Right lobe of liver (tissue), 6 donors: ENCODE measurements at regions not wholly inside any gene's neighbourhood (a gene's known extent, or its start where the extent isn't known, plus 50 kb on each side); places are given as distances from the start of the nearest gene placed in this dataset.

Experiments used
- ATAC-seq, 4 donors: fragments of 200-7000 bp; cut with Tn5 transposase; one replicate each; pipeline ENCODE4 v1.9.1; 2020; ENCODE audit warnings: mild to moderate bottlenecking in 4 of 4, moderate library complexity in 4 of 4
- DNase-seq, 3 donors: peaks; one replicate each; pipeline ENCODE4 v3.0.0-alpha.2; 2020
- H3K27ac ChIP-seq, 3 donors: fragments of 200-600 bp; one replicate each; pipeline ENCODE4 v1.8.0; 2022
- H3K27me3 ChIP-seq, 2 donors: fragments of 200-600 bp; one replicate each; pipeline ENCODE4 v1.8.0; 2022
- H3K36me3 ChIP-seq, 4 donors: fragments of 200-600 bp; sonication (generic) in 1 of 4; one replicate each; pipeline versions ENCODE4 v1.5.1 to v1.8.0; 2017 to 2022; ENCODE audit warnings: control low read depth in 1 of 4
- H3K4me1 ChIP-seq, 4 donors: fragments of 200-600 bp; sonication (generic) in 1 of 4; one replicate each; pipeline versions ENCODE4 v1.5.1 to v1.8.0; 2017 to 2022; ENCODE audit warnings: control low read depth in 1 of 4
- H3K4me3 ChIP-seq, 3 donors: fragments of 200-600 bp; one replicate each; pipeline ENCODE4 v1.8.0; 2022
- H3K9me3 ChIP-seq, 4 donors: fragments of 200-600 bp; sonication (generic) in 1 of 4; one replicate each; pipeline versions ENCODE4 v1.5.1 to v1.8.0; 2017 to 2022; ENCODE audit warnings: control low read depth in 1 of 4
- CTCF ChIP-seq, 4 donors: fragments of 200-600 bp in 3 of 4; fragments of 450-650 bp in 1 of 4; IDR thresholded peaks; one replicate each; pipeline versions ENCODE4 v1.5.1 to v1.8.0; 2016 to 2022; ENCODE audit warnings: antibody characterized with exemption in 4 of 4, mild to moderate bottlenecking in 2 of 4
- POLR2A ChIP-seq: fragments of 450-650 bp; IDR thresholded peaks from one replicate; pipeline ENCODE4 v1.6.1; 2017; ENCODE audit warnings: antibody characterized with exemption, mild to moderate bottlenecking
- WGBS: methylation state at CpG from one replicate; pipeline ENCODE4 v1.1.6; 2018; ENCODE audit warnings: low coverage, low lambda C conversion rate; ENCODE audit not compliant: insufficient coverage; ENCODE audit errors: missing lambda C conversion rate; 5-methylcytosine and 5-hydroxymethylcytosine counted together
- intact Hi-C, 2 donors: fragments of 100-400 bp; cut with DNase I; formaldehyde crosslinking; loops; one replicate each; pipeline versions ENCODE4 v1.11.2 to v1.14.1; 2022
- donor health status: DM: no; HTN: yes; CAD: no.
- donor health status: DM: no; HTN: no; CAD: no.
- donor health status: DM: no; HTN: no; CAD: no.
- donor health status: DM: no; HTN: yes; CAD: no.
- donor health status: DM: no; HTN: yes; CAD: no.

GRCh38 chr20:20933142-20933958 is 172.8 kb downstream of the LINC00237 start:
- no peak overlapping the region for H3K4me3 ChIP-seq
- 72% methylated on average over 16 of the region's 19 CpGs for WGBS
- no peaks in the 10 kb centered on the region for H3K27me3 ChIP-seq
- TF ChIP-seq POLR2A (no peak), CTCF (IDR thresholded peaks at IDR 0.05) (no peak)
- ATAC-seq (no peak), DNase-seq (no peak)
- H3K9me3 ChIP-seq: no peaks in the 10 kb centered on the region
- H3K27ac ChIP-seq: no peak overlapping the region
- intact Hi-C loops: no loop called here
- H3K36me3 ChIP-seq: no peaks in the 10 kb centered on the region
- H3K4me1 ChIP-seq: no peaks in the 10 kb centered on the region

DNA sequence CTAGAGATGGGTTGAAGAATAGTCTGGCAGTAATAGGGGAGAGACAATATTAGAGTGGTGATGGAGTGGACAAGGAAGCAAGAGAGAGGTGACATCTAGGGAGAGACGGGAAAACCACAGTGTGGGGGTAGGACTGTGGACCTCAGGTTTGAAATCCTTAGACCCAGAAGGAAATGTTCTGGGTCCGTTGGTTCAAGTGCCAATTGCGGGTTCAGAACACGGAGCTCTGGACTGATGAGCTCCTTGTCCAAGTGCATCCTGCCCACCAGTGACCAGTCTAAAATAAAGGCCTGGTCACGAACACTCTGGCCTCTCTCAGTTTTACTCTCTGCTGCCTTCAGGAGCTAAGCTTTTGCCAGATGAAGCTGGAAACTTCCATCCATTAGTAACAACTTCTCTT is 174.0 kb downstream of the LINC00237 start:
- no peak for DNase-seq
- H3K27ac ChIP-seq: no peak overlapping the region
- TF ChIP-seq CTCF (IDR thresholded peaks at IDR 0.05) (no peak), POLR2A (no peak)
- no peaks in the 10 kb centered on the region for H3K27me3 ChIP-seq
- H3K9me3 ChIP-seq: no peaks in the 10 kb centered on the region
- WGBS: 61% methylated on average over 2 of the region's 5 CpGs
- intact Hi-C loops: no loop called here
- H3K4me1 ChIP-seq: no peaks in the 10 kb centered on the region
- no peak overlapping the region for H3K4me3 ChIP-seq
- ATAC-seq: no peak
- no peaks in the 10 kb centered on the region for H3K36me3 ChIP-seq

DNA sequence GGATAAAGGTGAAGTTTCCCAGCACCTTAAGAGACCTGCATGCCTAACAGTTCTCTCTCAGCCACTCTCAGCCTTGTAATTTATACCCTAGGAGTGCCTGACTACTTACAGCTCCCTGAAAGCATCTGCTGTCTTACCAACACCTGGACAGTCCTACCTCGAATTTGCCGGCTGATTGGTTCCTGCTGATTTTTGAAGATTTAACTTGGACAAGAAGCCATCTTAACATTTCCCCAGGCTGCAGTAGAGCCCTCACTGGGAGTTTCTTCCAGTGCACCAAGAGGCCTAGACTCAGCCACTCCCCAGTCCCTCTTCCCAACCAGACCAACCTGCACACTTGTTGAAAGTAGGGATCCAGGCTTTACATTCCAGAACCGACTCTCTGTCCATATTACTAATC is 174.5 kb downstream of the LINC00237 start:
- no peaks in the 10 kb centered on the region for H3K27me3 ChIP-seq
- no peaks in the 10 kb centered on the region for H3K36me3 ChIP-seq
- H3K4me3 ChIP-seq: no peak overlapping the region
- no peak overlapping the region for H3K27ac ChIP-seq
- TF ChIP-seq POLR2A (no peak), CTCF (IDR thresholded peaks at IDR 0.05) (no peak)
- DNase-seq (no peak), ATAC-seq (no peak)
- WGBS: 64% methylated on average over 3 of the region's 3 CpGs
- H3K4me1 ChIP-seq: no peaks in the 10 kb centered on the region
- intact Hi-C loops: no loop called here
- no peaks in the 10 kb centered on the region for H3K9me3 ChIP-seq

GRCh38 chr20:20931024-20931423 is 175.1 kb downstream of the LINC00237 start:
- Histone ChIP-seq H3K27ac (no peak overlapping the region), H3K4me3 (no peak overlapping the region), H3K27me3 (no peaks in the 10 kb centered on the region), H3K4me1 (no peaks in the 10 kb centered on the region), H3K9me3 (no peaks in the 10 kb centered on the region), H3K36me3 (no peaks in the 10 kb centered on the region)
- TF ChIP-seq CTCF (IDR thresholded peaks at IDR 0.05): no peak
- no peak for TF ChIP-seq POLR2A
- 54% methylated on average over 3 of the region's 3 CpGs for WGBS
- ATAC-seq (no peak), DNase-seq (no peak)
- intact Hi-C loops: no loop called here
